AG09309 (cell line): ENCODE measurements at regions not wholly inside any gene's neighbourhood (a gene's known extent, or its start where the extent isn't known, plus 50 kb on each side); places are given as distances from the start of the nearest gene placed in this dataset.

ENCODE experiments used
- DNase-seq: peaks from one replicate; pipeline ENCODE4 v3.0.0-alpha.2; 2010; ENCODE audit warnings: low read depth
- H3K4me3 ChIP-seq: 2 replicates; pipeline ENCODE4 v1.5.1; 2011; ENCODE audit warnings: mild to moderate bottlenecking, low read depth, low read length, moderate library complexity; ENCODE audit not compliant: control insufficient read depth
- CTCF ChIP-seq: IDR thresholded peaks from 2 replicates; pipeline ENCODE4 v1.5.1; 2011; ENCODE audit warnings: mild to moderate bottlenecking, low read depth, low read length, inconsistent platforms; ENCODE audit not compliant: insufficient read depth, control insufficient read depth; ENCODE audit errors: missing control alignments

GRCh38 chr2:63665846-63666475 lies 77.2 kb downstream of the MDH1 start:
- TF ChIP-seq CTCF: no peak
- DNase-seq: peak; percentile 81
- no peak overlapping the region for H3K4me3 ChIP-seq

GRCh38 chr2:63667132-63667700 lies 78.5 kb downstream of the MDH1 start:
- no peak for DNase-seq
- no peak for TF ChIP-seq CTCF
- no peak overlapping the region for H3K4me3 ChIP-seq

- no peak overlapping the region for H3K4me3 ChIP-seq
- no peak for TF ChIP-seq CTCF
Observed at GRCh38 chr2:63668000-63668399, 79.2 kb downstream of the MDH1 start.

GRCh38 chr2:63668466-63668865 lies 79.7 kb downstream of the MDH1 start:
- DNase-seq: no peak
- no peak overlapping the region for H3K4me3 ChIP-seq
- no peak for TF ChIP-seq CTCF

More at GRCh38 chr2:63668000-63668399, 79.2 kb downstream of the MDH1 start:
- DNase-seq: no peak

- DNase-seq: no peak
- H3K4me3 ChIP-seq: no peak overlapping the region
- TF ChIP-seq CTCF: no peak
Observed at GRCh38 chr2:63669596-63669995, 80.8 kb downstream of the MDH1 start.

- H3K4me3 ChIP-seq: no peak overlapping the region
- no peak for TF ChIP-seq CTCF
- no peak for DNase-seq
Observed at GRCh38 chr2:63673865-63674533, 85.2 kb downstream of the MDH1 start.
